ENCODE measurements at regions not wholly inside any gene's neighbourhood (a gene's known extent, or its start where the extent isn't known, plus 50 kb on each side); places are given as distances from the start of the nearest gene placed in this dataset.

- no peak for DNase-seq
Observed at GRCh38 chr4:42331914-42332368, 65.3 kb upstream of the SHISA3 start.

GRCh38 chr4:42339935-42340406 lies 57.3 kb upstream of the SHISA3 start:
- DNase-seq = no peak

- no peak for DNase-seq
Observed at GRCh38 chr4:42341518-42342026, 55.7 kb upstream of the SHISA3 start.

DNA sequence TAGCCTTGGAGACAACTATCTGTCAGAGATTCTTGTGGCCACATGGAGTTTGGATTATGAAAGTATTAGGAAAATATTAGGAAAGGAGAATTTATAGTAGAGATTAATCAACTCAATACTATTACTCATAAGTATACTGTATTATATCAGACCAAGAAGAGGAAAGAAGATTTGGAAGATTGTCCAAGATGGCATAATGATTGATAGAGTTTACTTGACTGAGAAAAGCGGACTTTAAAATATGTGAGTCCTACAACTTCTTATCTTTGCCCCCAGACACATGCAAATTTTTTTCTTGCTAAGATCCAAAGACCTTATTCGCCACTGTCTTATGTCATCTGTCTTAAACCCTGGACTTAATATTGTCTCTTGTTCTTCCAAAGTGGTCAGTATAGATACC lies 54.8 kb upstream of the SHISA3 start:
- no peak for DNase-seq

DNA sequence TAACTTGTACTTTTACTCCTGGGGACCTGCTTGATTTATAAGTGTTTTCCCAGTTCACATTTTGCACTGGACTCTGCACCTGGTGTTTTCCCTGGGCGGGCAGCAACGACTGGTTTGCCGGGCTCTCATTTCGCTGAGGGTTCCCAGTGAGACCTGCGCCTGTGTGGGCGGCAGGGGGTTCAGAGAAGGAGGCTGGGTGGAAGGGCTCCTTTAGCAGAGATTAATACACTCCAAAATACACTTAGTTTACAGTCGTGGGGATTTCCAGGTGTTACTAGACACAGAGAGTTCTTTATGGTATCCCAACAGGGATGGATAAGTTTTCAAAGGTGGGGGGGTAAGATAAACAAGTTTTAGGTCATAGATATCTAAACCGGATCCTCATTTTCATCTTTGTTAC lies 53.0 kb upstream of the SHISA3 start:
- no peak for DNase-seq

- no peak for DNase-seq
Observed at GRCh38 chr4:42344749-42345148, 52.5 kb upstream of the SHISA3 start.

- no peak for DNase-seq
Observed at GRCh38 chr4:42345962-42346544, 51.2 kb upstream of the SHISA3 start.

DNA sequence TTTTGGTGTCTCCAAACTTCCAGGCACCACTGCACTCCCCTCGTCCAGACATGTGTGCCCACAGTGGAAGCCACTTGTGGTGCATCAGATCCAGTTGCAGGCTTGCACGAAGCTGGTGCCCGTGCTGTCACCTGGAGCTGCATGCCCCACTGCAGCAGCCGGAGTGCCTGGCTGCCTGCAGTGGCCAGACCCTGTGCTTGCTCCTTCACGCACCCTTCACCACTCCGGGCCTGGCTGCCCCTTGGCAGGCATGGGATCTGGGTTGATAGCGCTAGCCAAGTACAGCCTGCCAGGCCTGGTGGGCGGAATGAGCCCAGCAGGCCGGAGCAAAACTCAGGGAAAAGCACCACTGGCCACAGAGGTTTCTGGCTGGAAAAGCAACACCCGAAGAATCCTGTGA lies 50.2 kb upstream of the SHISA3 start:
- no peak for DNase-seq
